GM19452 (cell line): ENCODE measurements at regions not wholly inside any gene's neighbourhood (a gene's known extent, or its start where the extent isn't known, plus 50 kb on each side); places are given as distances from the start of the nearest gene placed in this dataset.

Experiments
- ATAC-seq: cut with Tn5 transposase; IDR thresholded peaks from one replicate; pipeline ENCODE4 v1.9.1; 2021; ENCODE audit not compliant: unreplicated experiment

- ATAC-seq, result no peak
Measured at GRCh38 chr9:21657966-21658667, 144.3 kb upstream of the MTAP start.

- ATAC-seq, result no peak
Measured at GRCh38 chr9:21660976-21661375, 141.5 kb upstream of the MTAP start.

DNA sequence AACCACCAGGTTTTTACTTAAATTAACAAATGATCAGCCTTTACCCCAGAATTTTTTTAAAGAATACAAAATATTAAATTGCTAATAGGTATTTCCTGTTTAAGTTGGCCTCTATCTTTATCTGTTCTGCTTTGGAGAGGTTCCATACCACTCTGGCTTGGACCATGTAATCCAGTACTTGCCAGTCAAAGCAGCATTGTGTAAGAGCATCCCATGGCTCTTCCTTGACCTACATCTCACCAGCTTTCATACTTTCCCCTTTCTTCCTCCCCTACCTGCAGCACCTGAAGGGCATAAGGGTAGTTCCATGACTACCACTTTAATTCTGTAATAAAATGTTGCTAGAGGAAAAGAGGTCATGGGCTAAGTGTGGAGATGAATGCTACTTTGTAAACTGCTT lies 140.8 kb upstream of the MTAP start:
- no peak for ATAC-seq

- ATAC-seq, result no peak
Measured at GRCh38 chr9:21668516-21668915, 133.9 kb upstream of the MTAP start.

DNA sequence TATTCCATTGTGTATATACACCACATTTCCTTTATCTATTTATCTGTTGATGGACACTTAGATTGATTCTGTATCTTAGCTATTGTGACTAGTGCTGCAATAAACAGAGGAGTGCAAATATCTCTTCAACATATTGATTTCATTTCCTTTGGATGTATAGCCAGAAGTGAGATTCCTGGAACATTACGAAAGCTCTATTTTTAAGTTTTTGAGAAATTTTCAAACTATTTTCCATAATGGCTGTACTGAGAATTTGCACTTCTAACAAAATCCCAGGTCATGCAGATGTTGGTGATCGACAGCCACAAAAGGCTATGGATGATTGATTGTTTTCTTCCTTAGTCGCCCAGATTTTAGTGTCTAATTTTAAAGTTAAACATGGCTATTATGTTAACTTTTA lies 132.7 kb upstream of the MTAP start:
- no peak for ATAC-seq

GRCh38 chr9:21670374-21670773 lies 132.1 kb upstream of the MTAP start:
- ATAC-seq, result no peak

GRCh38 chr9:21672140-21672539 lies 130.3 kb upstream of the MTAP start:
- ATAC-seq, result no peak

DNA sequence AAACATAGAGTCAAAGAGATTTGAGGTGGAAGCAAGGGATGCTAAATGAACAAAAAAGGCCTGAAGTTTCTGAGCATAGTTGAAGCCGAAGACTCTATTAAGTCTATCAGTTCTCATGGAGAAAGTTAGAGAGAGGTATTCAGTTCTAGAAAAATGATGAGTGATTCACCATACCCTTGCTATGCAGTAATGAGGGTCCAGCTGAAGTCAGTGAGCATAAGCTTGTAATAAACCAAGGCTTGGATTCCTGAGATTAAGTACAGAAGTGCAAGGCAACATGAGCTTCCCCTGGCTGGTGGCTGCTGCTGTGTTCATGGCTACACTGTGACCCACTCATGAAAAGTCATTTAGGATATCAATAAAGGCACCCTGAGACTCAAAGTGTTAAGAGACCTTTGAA lies 129.7 kb upstream of the MTAP start:
- no peak for ATAC-seq

DNA sequence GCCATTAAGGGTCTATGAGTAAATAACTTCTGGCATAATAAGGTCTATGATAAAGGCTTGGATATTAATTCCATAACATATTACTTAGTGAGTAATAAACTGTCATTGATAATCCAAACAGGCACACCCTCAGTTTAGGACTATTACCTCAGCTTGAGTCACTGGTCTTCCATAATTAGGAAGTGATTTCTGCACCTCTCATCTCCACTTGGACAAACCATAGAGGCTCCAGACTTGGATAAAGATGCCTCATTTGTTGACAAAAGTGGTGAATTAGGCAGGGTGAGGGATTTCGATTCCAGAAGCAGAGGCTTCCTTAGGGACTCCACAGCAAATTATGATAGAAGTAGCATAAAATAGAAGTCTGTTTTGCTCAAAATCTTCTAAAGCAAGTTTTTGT lies 127.5 kb upstream of the MTAP start:
- ATAC-seq, result no peak

- ATAC-seq, result no peak
Measured at GRCh38 chr9:21677387-21677786, 125.0 kb upstream of the MTAP start.

- no peak for ATAC-seq
Measured at GRCh38 chr9:21677834-21678233, 124.6 kb upstream of the MTAP start.

GRCh38 chr9:21679432-21679831 lies 123.0 kb upstream of the MTAP start:
- no peak for ATAC-seq

- ATAC-seq, result no peak
Measured at GRCh38 chr9:21680590-21680989, 121.8 kb upstream of the MTAP start.

- no peak for ATAC-seq
Measured at GRCh38 chr9:21681641-21682040, 120.8 kb upstream of the MTAP start.

DNA sequence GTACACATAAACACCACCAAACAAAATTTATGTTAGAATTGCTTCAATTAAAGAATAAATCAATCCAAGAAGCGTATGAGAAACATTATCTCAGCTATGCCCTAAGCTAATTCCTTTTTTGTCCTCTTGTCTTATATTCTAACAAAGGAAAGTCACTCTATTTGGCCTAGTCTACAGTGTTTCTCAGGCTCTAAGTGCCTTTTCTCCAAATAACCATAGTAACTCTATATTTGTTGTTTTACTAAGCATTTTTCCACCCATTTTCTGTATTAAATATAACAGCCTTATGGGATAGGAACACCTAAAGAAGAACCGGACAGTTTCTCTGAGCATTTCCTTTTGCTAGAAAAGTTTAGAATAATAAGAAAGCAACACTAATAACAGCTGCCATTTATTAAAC lies 120.1 kb upstream of the MTAP start:
- ATAC-seq, result no peak

GRCh38 chr9:21682981-21683380 lies 119.5 kb upstream of the MTAP start:
- ATAC-seq, result no peak

- ATAC-seq, result no peak
Measured at GRCh38 chr9:21683484-21684175, 118.8 kb upstream of the MTAP start.

DNA sequence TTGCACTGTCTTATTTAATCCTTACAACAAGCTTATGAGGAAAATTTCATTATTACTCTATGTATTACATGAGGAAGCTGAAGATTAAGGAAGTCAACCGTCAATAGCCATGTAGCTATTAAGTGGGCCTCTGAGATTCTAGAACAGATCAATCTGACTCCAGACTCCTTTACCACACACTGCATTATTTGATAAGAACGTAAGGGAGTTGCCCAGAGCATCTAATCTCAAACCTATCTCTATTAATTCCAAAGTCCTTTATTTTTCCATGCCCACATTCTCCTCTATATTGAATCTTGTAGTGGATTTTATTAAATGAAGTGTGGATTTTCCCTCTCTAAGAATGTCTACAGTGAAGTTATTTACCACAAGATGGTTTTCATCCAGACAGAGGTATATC lies 118.2 kb upstream of the MTAP start:
- ATAC-seq, result no peak

- no peak for ATAC-seq
Measured at GRCh38 chr9:21684831-21685362, 117.5 kb upstream of the MTAP start.

DNA sequence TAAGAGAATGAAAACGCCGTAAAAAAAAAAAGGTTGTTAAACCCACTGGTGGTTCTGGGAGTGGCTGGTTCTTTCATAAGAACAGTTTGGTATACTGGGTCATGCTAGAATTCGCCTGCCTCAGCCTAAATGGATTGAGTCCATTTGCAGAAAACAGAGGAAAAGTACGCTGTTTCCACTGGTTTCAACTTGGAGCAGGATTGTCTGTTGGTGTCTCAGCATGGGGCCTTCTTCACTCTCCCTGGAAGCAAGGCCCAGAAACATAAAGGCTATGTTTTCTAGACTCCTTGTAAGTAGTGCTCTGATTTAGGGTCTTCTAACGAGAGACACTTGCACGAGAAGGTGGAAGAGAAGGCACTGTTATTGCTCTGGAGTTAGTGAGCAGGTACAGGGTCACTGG lies 116.9 kb upstream of the MTAP start:
- ATAC-seq, result no peak

GRCh38 chr9:21686738-21687137 lies 115.7 kb upstream of the MTAP start:
- ATAC-seq, result no peak

GRCh38 chr9:21687351-21687750 lies 115.1 kb upstream of the MTAP start:
- no peak for ATAC-seq
